H54 (cell line): ENCODE measurements at regions not wholly inside any gene's neighbourhood (a gene's known extent, or its start where the extent isn't known, plus 50 kb on each side); places are given as distances from the start of the nearest gene placed in this dataset.

ENCODE experiments used
- DNase-seq: peaks from one replicate; pipeline ENCODE4 v3.0.0; 2011; ENCODE audit warnings: low spot score, mixed read lengths; ENCODE audit not compliant: insufficient read length
- FAIRE-seq: peaks from 3 replicates; lab custom pipeline; 2011; peaks lifted over from hg19 to GRCh38; lab: Jason Lieb, UNC
- POLR2A ChIP-seq: IDR thresholded peaks from 2 replicates; pipeline ENCODE4 v1.6.1; 2011; ENCODE audit warnings: low read depth, mild to moderate bottlenecking, low read length

- FAIRE-seq (no peak), DNase-seq (peak; percentile 91)
- TF ChIP-seq POLR2A, result peak; percentile 35
Measured at GRCh38 chr21:43333298-43334062, 93.5 kb downstream of the SIK1 start.

GRCh38 chr21:43332861-43333297 lies 94.1 kb downstream of the SIK1 start:
- FAIRE-seq (no peak), DNase-seq (no peak)
- TF ChIP-seq POLR2A, result no peak

GRCh38 chr21:43331962-43332828 lies 94.7 kb downstream of the SIK1 start:
- FAIRE-seq (no peak), DNase-seq (peak; percentile 67)
- no peak for TF ChIP-seq POLR2A

GRCh38 chr21:43331111-43331961 lies 95.6 kb downstream of the SIK1 start:
- no peak for FAIRE-seq
- DNase-seq, result no peak
- TF ChIP-seq POLR2A, result no peak

GRCh38 chr21:43330306-43330881 lies 96.5 kb downstream of the SIK1 start:
- DNase-seq (no peak), FAIRE-seq (no peak)
- no peak for TF ChIP-seq POLR2A

GRCh38 chr21:43329711-43330269 lies 97.1 kb downstream of the SIK1 start:
- no peak for FAIRE-seq
- TF ChIP-seq POLR2A, result no peak

GRCh38 chr21:43328958-43329691 lies 97.8 kb downstream of the SIK1 start:
- no peak for DNase-seq
- no peak for TF ChIP-seq POLR2A
- no peak for FAIRE-seq

More at GRCh38 chr21:43329711-43330269, 97.1 kb downstream of the SIK1 start:
- no peak for DNase-seq

GRCh38 chr21:43328185-43328957 lies 98.6 kb downstream of the SIK1 start:
- no peak for DNase-seq
- TF ChIP-seq POLR2A, result no peak
- no peak for FAIRE-seq

- DNase-seq, result no peak
- TF ChIP-seq POLR2A, result no peak
- no peak for FAIRE-seq
Measured at GRCh38 chr21:43325968-43326715, 100.8 kb downstream of the SIK1 start.

- TF ChIP-seq POLR2A, result no peak
- FAIRE-seq (no peak), DNase-seq (no peak)
Measured at GRCh38 chr21:43325036-43325435, 101.9 kb downstream of the SIK1 start.

- DNase-seq (no peak), FAIRE-seq (no peak)
- no peak for TF ChIP-seq POLR2A
Measured at GRCh38 chr21:43324596-43324995, 102.3 kb downstream of the SIK1 start.
